Thoracic aorta (tissue), 2 donors: ENCODE measurements at regions not wholly inside any gene's neighbourhood (a gene's known extent, or its start where the extent isn't known, plus 50 kb on each side); places are given as distances from the start of the nearest gene placed in this dataset.

Source experiments
- ATAC-seq: fragments of 150-250 bp; one replicate; pipeline ENCODE4 v1.8.0; 2017; ENCODE audit warnings: low read depth; ENCODE audit not compliant: insufficient number of reproducible peaks, low FRiP score
- DNase-seq: peaks from one replicate; pipeline ENCODE4 v3.0.0-alpha.2; 2020; ENCODE audit warnings: low spot score
- H3K27ac ChIP-seq, 2 donors: fragments of 200-600 bp; sonication (generic); 1 replicate in 1 of 2; 2 replicates in 1 of 2; pipeline ENCODE4 v1.5.1; 2016; ENCODE audit warnings: mild to moderate bottlenecking in 2 of 2, moderate library complexity in 2 of 2
- H3K27me3 ChIP-seq: fragments of 200-600 bp; sonication (generic); replicated peaks from 2 replicates; pipeline ENCODE4 v1.6.0; 2016; ENCODE audit warnings: mild to moderate bottlenecking; ENCODE audit not compliant: insufficient read depth
- H3K36me3 ChIP-seq: fragments of 200-600 bp; sonication (generic); one replicate; pipeline ENCODE4 v1.5.1; 2016
- H3K4me1 ChIP-seq, 2 donors: fragments of 200-600 bp; sonication (generic); 1 replicate in 1 of 2; 2 replicates in 1 of 2; pipeline versions ENCODE4 v1.5.1 to v1.6.0; 2016; ENCODE audit warnings: low read depth in 2 of 2, mild to moderate bottlenecking in 1 of 2; ENCODE audit not compliant: control insufficient read depth in 1 of 2
- H3K4me3 ChIP-seq: fragments of 200-600 bp; sonication (generic); 2 replicates; pipeline ENCODE4 v1.5.1; 2016; ENCODE audit warnings: mild to moderate bottlenecking
- H3K9me3 ChIP-seq: fragments of 200-600 bp; sonication (generic); 2 replicates; pipeline ENCODE4 v1.5.1; 2016
- TF ChIP-seq, protein P1 (sequence below): fragments of 200-600 bp; sonication (generic); IDR thresholded peaks from one replicate; pipeline ENCODE4 v1.5.1; 2019; ENCODE audit warnings: antibody characterized with exemption

- Histone ChIP-seq H3K27me3 (no peaks in the 10 kb centered on the region), H3K4me3 (no peak overlapping the region), H3K9me3 (no peaks in the 10 kb centered on the region), H3K27ac (no peak overlapping the region), H3K4me1 (no peaks in the 10 kb centered on the region), H3K36me3 (no peaks in the 10 kb centered on the region)
- TF ChIP-seq, protein P1, sequence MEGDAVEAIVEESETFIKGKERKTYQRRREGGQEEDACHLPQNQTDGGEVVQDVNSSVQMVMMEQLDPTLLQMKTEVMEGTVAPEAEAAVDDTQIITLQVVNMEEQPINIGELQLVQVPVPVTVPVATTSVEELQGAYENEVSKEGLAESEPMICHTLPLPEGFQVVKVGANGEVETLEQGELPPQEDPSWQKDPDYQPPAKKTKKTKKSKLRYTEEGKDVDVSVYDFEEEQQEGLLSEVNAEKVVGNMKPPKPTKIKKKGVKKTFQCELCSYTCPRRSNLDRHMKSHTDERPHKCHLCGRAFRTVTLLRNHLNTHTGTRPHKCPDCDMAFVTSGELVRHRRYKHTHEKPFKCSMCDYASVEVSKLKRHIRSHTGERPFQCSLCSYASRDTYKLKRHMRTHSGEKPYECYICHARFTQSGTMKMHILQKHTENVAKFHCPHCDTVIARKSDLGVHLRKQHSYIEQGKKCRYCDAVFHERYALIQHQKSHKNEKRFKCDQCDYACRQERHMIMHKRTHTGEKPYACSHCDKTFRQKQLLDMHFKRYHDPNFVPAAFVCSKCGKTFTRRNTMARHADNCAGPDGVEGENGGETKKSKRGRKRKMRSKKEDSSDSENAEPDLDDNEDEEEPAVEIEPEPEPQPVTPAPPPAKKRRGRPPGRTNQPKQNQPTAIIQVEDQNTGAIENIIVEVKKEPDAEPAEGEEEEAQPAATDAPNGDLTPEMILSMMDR = no peak
- ATAC-seq = no peak
- no peak for DNase-seq
These were observed 842.0 kb upstream of the CDH2 start for GRCh38 chr18:29018976-29019375.

DNA sequence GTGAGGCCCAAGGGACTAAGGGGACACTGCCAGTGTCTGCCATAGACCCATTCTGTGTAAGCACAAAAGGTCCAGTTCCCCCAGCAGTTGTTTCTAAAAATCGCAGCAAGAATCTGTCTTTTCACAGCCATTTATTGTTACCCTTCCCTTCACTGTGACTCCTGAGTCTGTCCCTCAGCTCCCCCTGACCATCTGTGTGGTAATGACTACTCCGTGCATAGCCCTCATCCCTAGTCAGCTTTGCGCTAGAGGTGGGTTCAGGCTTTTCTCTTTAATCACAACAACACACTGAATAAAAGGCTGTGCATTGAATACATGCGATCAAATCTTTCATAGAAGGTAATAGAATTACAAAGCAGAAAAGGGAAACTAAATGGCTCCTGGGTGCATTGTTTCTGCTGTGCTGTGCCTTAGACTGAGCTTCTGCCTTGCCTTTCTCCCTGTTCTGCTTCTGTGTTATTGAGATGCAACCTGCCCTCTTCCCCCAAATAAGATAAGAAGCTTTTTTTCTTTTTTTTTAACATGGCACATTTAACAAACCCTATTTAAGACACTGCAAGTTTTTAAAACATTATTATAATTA is 836.0 kb upstream of the CDH2 start:
- H3K4me1 ChIP-seq = no peaks in the 10 kb centered on the region
- no peaks in the 10 kb centered on the region for H3K36me3 ChIP-seq
- no peaks in the 10 kb centered on the region for H3K27me3 ChIP-seq
- H3K4me3 ChIP-seq = no peak overlapping the region
- DNase-seq = no peak
- TF ChIP-seq, protein P1 = no peak
- ATAC-seq = no peak
- H3K9me3 ChIP-seq = peaks cover 3% of the 10 kb centered on the region
- no peak overlapping the region for H3K27ac ChIP-seq

- TF ChIP-seq, protein P1 = no peak
- ATAC-seq = no peak
- Histone ChIP-seq H3K27ac (no peak overlapping the region), H3K27me3 (no peaks in the 10 kb centered on the region), H3K9me3 (peaks cover 3% of the 10 kb centered on the region), H3K4me1 (no peaks in the 10 kb centered on the region), H3K36me3 (no peaks in the 10 kb centered on the region), H3K4me3 (no peak overlapping the region)
- no peak for DNase-seq
These were observed 835.4 kb upstream of the CDH2 start for GRCh38 chr18:29012364-29012763.

DNA sequence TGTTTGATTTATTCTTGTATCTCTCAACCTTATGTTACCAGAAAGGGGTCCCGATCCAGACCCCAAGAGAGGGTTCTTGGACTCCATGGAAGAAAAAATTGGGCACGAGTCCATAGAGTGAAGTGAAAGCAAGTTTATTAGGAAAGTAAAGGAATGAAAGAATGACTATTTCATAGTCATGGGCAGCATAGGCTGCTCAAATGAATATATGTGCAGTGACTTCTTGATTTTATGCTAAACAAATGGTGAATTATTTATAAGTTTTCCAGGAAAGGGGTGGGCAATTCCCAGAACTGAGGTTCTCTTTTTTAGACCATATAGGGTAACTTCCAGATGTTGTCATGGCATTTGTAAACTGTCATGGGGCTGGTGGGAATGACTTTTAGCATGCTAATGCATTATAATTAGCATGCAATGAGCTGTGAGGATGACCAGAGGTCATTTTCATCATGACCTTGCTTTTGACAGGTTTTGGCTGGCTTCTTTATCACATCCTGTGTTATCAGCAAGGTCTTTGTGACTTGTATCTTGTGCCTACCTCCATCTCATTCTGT is 832.4 kb upstream of the CDH2 start:
- no peak for ATAC-seq
- TF ChIP-seq, protein P1 = no peak
- DNase-seq = no peak
- Histone ChIP-seq H3K27ac (no peak overlapping the region), H3K9me3 (peaks cover 3% of the 10 kb centered on the region), H3K4me3 (no peak overlapping the region), H3K4me1 (no peaks in the 10 kb centered on the region), H3K27me3 (no peaks in the 10 kb centered on the region), H3K36me3 (no peaks in the 10 kb centered on the region)

DNA sequence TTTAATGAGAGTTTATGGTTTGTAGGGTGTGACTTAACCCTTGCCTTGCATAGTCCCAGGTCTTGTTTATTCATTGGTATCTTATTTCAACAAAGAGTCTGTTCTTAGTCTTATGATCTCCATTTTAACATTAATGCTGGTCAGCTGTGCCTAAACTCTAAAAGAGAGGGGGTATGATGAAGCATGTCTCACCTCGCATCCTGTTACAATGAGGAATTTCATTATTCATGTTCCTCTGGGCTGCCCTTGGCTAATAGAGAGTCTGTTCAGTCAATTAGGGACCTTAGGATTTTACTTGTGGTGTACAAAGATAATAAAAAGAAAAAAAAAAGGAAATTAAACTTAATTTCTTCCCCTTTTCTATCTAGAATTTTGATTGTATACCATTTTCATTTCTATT is 831.9 kb upstream of the CDH2 start:
- Histone ChIP-seq H3K36me3 (no peaks in the 10 kb centered on the region), H3K4me1 (no peaks in the 10 kb centered on the region), H3K9me3 (peaks cover 3% of the 10 kb centered on the region), H3K27ac (no peak overlapping the region), H3K4me3 (no peak overlapping the region), H3K27me3 (no peaks in the 10 kb centered on the region)
- TF ChIP-seq, protein P1 = no peak
- DNase-seq (no peak), ATAC-seq (no peak)
